ENCODE measurements at regions not wholly inside any gene's neighbourhood (a gene's known extent, or its start where the extent isn't known, plus 50 kb on each side); places are given as distances from the start of the nearest gene placed in this dataset.

- Histone ChIP-seq H3K9ac (ENCODE audit: low read length) (no peak overlapping the region), H3K79me2 (ENCODE audit: insufficient read depth, low read length) (no peaks in the 10 kb centered on the region), H3K36me3 (ENCODE audit: low read length) (no peaks in the 10 kb centered on the region), H3K9me2 (replicated peaks; ENCODE audit: insufficient read depth, low read length) (no peaks in the 10 kb centered on the region), H3K27me3 (ENCODE audit: low read length) (no peaks in the 10 kb centered on the region), H3K4me2 (ENCODE audit: low read depth, low read length, poor library complexity, severe bottlenecking) (no peak overlapping the region), H3K9me3 (ENCODE audit: insufficient read depth, low read length) (no peaks in the 10 kb centered on the region), H3F3A (ENCODE audit: insufficient read depth) (no peaks in the 10 kb centered on the region), H3K4me3 (ENCODE audit: insufficient read depth, low read length, poor library complexity, severe bottlenecking) (no peak overlapping the region), H4K20me1 (ENCODE audit: low read depth, low read length) (no peaks in the 10 kb centered on the region), H2AFZ (ENCODE audit: low read depth, low read length, severe bottlenecking) (no peak overlapping the region), H3K27ac (ENCODE audit: low read depth, low read length) (no peak overlapping the region)
- no peak for TF ChIP-seq EZH2phosphoT487 (conservative IDR thresholded peaks at IDR 0.05; ENCODE audit: low read length)
- TF ChIP-seq, protein P1, sequence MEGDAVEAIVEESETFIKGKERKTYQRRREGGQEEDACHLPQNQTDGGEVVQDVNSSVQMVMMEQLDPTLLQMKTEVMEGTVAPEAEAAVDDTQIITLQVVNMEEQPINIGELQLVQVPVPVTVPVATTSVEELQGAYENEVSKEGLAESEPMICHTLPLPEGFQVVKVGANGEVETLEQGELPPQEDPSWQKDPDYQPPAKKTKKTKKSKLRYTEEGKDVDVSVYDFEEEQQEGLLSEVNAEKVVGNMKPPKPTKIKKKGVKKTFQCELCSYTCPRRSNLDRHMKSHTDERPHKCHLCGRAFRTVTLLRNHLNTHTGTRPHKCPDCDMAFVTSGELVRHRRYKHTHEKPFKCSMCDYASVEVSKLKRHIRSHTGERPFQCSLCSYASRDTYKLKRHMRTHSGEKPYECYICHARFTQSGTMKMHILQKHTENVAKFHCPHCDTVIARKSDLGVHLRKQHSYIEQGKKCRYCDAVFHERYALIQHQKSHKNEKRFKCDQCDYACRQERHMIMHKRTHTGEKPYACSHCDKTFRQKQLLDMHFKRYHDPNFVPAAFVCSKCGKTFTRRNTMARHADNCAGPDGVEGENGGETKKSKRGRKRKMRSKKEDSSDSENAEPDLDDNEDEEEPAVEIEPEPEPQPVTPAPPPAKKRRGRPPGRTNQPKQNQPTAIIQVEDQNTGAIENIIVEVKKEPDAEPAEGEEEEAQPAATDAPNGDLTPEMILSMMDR (IDR thresholded peaks at IDR 0.05; ENCODE audit: insufficient read depth, low read length, poor library complexity, severe bottlenecking) = no peak
These were observed 886.1 kb downstream of the SORCS1 start for GRCh38 chr10:106278383-106278782.

- no peaks in the 10 kb centered on the region for H3K27me3 ChIP-seq (ENCODE audit: low read length)
- no peak overlapping the region for H3K9ac ChIP-seq (ENCODE audit: low read length)
- H3K4me2 ChIP-seq (ENCODE audit: low read depth, low read length, poor library complexity, severe bottlenecking) = no peak overlapping the region
- H2AFZ ChIP-seq (ENCODE audit: low read depth, low read length, severe bottlenecking) = no peak overlapping the region
- H3K9me2 ChIP-seq (replicated peaks; ENCODE audit: insufficient read depth, low read length) = no peaks in the 10 kb centered on the region
- no peaks in the 10 kb centered on the region for H3K9me3 ChIP-seq (ENCODE audit: insufficient read depth, low read length)
- H3K36me3 ChIP-seq (ENCODE audit: low read length) = no peaks in the 10 kb centered on the region
- no peaks in the 10 kb centered on the region for H3K79me2 ChIP-seq (ENCODE audit: insufficient read depth, low read length)
- no peaks in the 10 kb centered on the region for H3F3A ChIP-seq (ENCODE audit: insufficient read depth)
- no peaks in the 10 kb centered on the region for H4K20me1 ChIP-seq (ENCODE audit: low read depth, low read length)
- TF ChIP-seq, protein P1 (IDR thresholded peaks at IDR 0.05; ENCODE audit: insufficient read depth, low read length, poor library complexity, severe bottlenecking) = no peak
- TF ChIP-seq EZH2phosphoT487 (conservative IDR thresholded peaks at IDR 0.05; ENCODE audit: low read length) = no peak
- H3K4me3 ChIP-seq (ENCODE audit: insufficient read depth, low read length, poor library complexity, severe bottlenecking) = no peak overlapping the region
- H3K27ac ChIP-seq (ENCODE audit: low read depth, low read length) = no peak overlapping the region
These were observed 893.3 kb downstream of the SORCS1 start for GRCh38 chr10:106271237-106271636.

DNA sequence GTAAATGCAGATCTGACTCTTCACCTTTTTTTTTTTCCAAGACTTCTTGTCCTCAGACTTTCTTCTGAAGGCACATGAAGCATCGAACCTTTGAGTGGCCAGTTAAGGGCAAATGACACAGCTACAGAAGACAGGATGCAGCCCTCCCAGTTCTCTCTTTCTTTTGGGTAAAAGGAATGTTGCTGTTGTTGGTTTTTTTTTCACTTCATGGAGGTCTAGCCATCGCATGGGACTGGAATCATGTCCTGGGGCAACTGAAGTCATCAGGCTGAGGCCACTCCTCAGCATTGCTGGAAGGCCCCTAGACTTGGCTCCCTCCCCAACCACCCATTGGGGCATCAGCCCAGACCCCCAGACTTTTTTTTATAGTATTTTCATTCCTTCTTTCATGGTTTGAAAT, 896.5 kb downstream of the SORCS1 start:
- Histone ChIP-seq H3K4me2 (ENCODE audit: low read depth, low read length, poor library complexity, severe bottlenecking) (no peak overlapping the region), H3F3A (ENCODE audit: insufficient read depth) (no peaks in the 10 kb centered on the region), H3K4me3 (ENCODE audit: insufficient read depth, low read length, poor library complexity, severe bottlenecking) (no peak overlapping the region), H3K27ac (ENCODE audit: low read depth, low read length) (no peak overlapping the region), H2AFZ (ENCODE audit: low read depth, low read length, severe bottlenecking) (no peak overlapping the region), H3K9me2 (replicated peaks; ENCODE audit: insufficient read depth, low read length) (no peaks in the 10 kb centered on the region), H4K20me1 (ENCODE audit: low read depth, low read length) (no peaks in the 10 kb centered on the region), H3K9me3 (ENCODE audit: insufficient read depth, low read length) (no peaks in the 10 kb centered on the region), H3K27me3 (ENCODE audit: low read length) (no peaks in the 10 kb centered on the region), H3K9ac (ENCODE audit: low read length) (no peak overlapping the region), H3K36me3 (ENCODE audit: low read length) (no peaks in the 10 kb centered on the region), H3K79me2 (ENCODE audit: insufficient read depth, low read length) (no peaks in the 10 kb centered on the region)
- TF ChIP-seq, protein P1 (IDR thresholded peaks at IDR 0.05; ENCODE audit: insufficient read depth, low read length, poor library complexity, severe bottlenecking) = no peak
- no peak for TF ChIP-seq EZH2phosphoT487 (conservative IDR thresholded peaks at IDR 0.05; ENCODE audit: low read length)
